Activated CD4-positive, alpha-beta T cell treated with anti-CD3 and anti-CD28 coated beads, Interleukin-2, amount 50 U/mL, for 16 hours (primary cell): ENCODE measurements at regions not wholly inside any gene's neighbourhood (a gene's known extent, or its start where the extent isn't known, plus 50 kb on each side); places are given as distances from the start of the nearest gene placed in this dataset.
A peak's percentile ranks its signal among the peaks of the same experiment; 100 is the strongest.

Experiments
- DNase-seq: peaks from one replicate; pipeline ENCODE4 v3.0.0-alpha.2; 2020

DNA sequence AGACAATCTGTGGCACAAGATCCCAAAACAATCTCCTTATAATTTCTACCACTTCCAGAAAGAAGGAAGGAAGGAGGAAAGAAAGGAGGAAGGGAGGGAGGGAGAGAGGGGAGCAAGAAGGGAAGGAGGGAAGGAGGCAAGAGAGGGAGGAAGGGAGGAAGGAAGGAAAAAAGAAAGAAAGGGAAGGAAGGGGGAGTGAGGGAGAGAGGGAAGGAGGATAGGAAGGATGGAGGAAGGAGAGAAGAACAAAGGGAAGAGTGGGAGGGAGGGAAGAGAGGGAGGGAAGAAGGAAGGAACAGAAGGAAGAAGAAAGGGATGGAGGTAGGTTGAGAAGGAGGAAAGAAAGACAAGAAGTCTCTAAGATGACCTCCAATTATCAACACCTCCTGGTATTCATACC, 185.5 kb upstream of the NFE2L3 start:
- DNase-seq = no peak

- peak; percentile 52 for DNase-seq
Observed at GRCh38 chr7:25967278-25968204, 184.5 kb upstream of the NFE2L3 start.

GRCh38 chr7:25968205-25968993, 183.6 kb upstream of the NFE2L3 start:
- DNase-seq = peak; percentile 94

DNA sequence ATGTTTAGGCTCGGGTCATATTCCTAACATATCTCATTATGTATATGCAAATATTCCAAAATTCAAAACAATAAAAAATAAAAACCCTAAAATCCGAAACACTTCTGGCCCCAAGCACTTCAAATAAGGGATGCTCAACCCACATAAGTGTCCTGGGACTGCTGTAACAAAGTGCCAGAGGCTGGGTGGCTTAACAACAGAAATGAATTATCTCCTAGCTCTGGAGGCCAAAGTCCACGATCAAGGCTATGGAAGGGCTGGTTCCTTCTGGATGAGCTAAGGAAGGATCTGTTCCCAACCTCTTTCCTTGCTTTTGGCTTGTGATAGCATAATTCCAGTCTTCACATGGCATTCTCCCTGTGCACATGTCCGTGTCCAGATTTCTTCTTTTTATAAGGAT, 181.6 kb upstream of the NFE2L3 start:
- DNase-seq = no peak

GRCh38 chr7:25970911-25971310, 181.1 kb upstream of the NFE2L3 start:
- DNase-seq = no peak

- no peak for DNase-seq
Observed at GRCh38 chr7:25976630-25977029, 175.4 kb upstream of the NFE2L3 start.

DNA sequence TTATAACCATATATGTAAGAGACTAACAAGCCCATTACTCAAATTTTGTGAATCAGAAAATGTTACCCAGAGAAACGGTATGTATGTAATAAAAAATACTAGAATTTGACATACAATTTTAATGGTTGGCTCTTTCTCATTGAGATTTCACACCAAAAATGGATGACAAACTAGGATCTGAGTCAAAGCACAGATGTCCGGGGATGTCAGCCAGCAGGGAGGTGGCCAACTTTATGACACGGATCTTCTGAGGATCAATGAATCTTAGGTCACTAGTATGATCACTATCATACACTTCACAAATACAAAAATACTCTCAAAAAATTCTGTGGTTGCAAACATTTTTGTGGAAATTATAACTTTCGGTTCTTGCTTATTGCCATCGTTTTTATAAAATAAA, 173.5 kb upstream of the NFE2L3 start:
- no peak for DNase-seq

GRCh38 chr7:25979605-25980004, 172.4 kb upstream of the NFE2L3 start:
- no peak for DNase-seq

DNA sequence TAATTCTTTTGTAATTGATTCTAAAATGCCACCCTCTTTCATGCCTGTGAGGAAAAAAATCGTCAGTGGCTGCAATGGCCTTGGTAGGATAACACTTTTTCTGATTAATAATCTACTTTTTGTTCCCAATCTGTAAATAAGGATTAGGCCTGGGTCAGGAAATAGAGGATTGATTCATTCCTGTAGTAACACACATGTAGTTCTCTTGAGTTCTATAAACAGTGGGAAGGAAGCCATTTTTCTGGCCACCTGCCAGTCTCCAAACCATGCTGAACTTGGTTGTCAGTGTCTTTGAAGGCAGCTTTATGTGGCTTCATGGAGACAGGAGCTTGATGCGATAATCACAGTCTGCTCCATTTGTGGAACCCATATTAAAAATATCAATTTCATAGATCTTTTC, 169.3 kb upstream of the NFE2L3 start:
- no peak for DNase-seq

DNA sequence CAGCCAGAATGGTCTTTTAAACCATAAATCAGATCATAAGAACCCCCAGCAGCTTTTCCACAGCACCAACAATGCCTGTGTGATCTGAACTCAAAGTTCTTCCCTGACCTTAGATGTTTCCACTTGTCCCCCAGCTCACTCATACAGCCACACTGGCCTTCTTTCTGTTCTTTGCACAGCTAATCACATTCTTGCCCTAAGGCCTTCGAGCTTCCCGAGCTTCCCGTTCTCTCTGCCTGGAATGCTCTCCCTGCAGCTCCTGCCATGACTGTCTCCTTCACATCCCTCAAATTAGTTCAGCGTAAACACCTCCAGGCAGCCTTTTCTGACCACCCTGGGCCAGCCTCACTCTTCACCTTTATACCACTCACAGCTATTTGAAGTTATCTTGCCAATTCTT, 166.8 kb upstream of the NFE2L3 start:
- DNase-seq = no peak

DNA sequence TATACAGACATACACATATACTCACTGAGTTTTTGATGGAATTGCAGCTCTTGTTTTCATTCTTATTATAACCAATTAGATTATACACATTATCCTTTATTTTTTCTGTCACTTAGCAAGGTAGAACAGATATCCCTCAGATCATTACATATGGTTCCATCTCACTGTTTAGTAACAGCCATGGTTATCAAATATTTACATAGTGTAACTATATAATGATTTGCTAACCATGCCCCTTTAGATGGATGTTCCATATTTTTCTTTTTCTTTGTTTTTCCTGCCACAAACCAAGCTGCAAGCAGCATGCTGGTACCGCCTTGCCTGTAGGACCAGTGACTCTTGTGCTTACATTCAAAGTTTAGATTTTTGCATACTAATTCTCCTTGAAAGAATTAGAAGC, 163.4 kb upstream of the NFE2L3 start:
- DNase-seq = no peak

GRCh38 chr7:25989140-25989705, 162.8 kb upstream of the NFE2L3 start:
- DNase-seq = no peak

DNA sequence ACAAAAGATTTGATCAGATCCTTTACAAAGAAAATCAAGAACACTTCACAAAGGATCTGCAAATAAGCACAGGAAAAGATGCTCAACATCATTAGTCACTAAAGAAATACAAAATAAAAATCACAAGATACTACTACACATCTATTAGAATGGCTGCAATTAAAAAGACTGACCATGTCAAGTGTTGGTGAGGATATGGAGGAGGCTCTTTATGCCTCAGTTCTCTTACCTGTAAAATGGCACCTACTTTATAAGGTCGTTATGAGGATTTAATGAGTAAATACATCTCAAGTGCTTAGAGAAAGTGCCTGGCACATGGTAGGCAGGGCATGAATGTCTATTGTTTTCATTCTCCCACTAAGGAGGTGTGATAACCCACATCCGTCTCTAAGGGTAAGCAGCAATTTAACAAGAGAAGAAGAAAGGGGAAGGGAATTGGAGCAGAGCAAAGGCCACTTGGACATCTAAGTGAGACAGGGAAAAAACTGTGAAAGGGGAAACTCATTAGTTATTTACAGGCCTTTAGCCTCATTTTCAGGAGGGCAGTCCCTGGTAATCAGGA, 157.5 kb upstream of the NFE2L3 start:
- no peak for DNase-seq

GRCh38 chr7:25995216-25995615, 156.8 kb upstream of the NFE2L3 start:
- no peak for DNase-seq

- DNase-seq = no peak
Observed at GRCh38 chr7:25996006-25996408, 156.0 kb upstream of the NFE2L3 start.

DNA sequence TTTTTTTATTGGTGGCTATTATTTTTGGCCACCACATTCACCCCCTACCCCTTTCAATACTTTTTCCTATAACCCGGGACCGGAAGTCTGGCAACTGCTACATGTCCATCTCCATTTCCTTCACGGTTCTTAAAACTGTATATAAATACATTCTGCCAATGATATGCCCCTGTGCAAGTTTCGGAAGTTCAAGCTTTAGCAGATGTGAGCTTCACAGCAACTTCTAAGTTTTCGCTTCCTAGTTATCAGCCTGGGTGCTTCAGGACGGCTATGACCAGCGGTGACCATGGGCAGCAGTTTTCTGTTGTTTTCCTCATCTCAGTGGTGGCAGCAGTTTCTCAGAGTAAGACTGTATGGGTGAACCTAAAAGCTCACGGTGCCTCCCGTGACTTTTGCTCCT, 153.5 kb upstream of the NFE2L3 start:
- DNase-seq = no peak

DNA sequence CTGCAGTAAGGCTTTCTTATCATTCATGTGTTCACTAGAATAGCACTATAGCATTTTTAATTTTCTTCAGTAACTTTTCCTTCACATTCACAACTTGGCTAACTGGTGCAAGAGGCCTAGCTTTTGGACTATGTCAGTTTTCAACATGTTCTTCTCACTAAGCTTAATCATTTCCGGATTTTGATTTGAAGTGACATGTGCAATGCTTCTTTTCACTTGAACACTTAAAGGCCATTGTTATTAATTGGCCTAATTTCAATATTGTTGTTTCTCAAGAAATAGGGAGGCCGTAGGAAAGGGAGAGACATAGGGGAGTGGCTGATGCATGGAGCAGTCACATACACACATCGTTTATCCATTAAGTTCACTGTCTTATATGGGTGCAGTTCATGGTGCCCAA, 151.2 kb upstream of the NFE2L3 start:
- DNase-seq = no peak

DNA sequence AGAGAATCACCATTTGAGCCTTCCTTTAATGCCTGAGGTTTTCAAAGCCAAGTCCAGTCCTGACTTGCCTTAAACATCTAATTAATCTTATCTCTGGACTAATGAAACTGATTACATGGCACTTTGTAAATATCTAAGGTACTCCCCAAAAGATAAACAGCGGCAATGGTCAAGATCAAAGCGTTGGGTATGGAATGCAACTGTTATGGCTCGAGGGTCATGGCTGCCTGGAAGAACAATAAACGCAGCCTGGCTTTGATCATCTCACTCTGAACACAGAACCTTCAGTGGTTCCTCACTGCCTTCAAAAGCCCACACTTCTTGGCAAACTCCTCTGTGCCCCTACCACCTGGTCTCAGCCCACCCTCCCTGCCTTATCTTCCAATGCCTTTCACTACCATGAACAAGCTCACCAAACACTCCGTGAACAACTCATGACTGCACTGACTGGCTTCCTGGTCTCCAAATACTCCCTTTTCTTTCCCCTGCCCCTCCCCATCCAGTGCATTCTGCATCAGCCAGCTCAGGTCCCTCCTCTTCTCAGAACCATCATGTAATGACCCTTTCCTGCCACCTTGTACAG, 150.2 kb upstream of the NFE2L3 start:
- no peak for DNase-seq

- no peak for DNase-seq
Observed at GRCh38 chr7:26005683-26006410, 146.2 kb upstream of the NFE2L3 start.

DNA sequence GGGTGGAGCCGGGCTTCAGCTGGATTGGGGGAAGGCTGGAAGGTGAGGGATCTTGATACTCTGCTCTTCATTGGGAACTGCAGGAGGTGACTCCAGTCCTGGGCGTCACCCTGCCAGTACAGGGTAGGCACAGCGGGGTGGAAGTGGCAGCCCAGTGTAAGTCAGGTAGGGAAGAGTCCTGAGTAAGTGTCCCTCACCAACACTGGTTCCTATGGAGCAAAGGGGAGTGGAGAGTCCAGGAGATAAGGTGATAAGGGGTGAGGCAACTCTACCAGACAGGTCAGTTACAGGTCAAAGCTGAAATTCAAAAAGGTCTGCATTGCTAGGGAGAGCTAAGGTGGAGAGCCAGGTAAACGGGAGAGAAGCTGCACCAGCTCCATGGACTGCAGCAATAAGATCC, 145.6 kb upstream of the NFE2L3 start:
- no peak for DNase-seq

DNA sequence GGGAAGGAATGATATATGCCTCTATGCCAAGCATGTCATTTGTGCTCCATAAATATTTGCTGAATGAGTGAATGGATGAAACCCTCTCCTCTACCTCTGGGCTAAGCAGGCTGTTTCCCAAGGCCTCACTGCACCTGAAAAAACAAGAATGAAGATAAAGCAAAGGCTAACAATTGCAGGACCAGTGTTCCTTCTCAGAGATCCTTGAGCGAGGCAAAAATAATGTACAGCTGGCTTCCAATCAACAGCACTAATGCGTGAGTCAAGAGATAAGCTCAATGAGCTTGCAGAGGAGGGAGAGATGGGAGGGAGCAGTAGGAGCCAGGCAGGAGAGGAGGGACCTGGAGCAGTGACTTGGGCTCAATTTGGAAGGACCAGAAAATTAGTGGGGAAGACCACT, 144.5 kb upstream of the NFE2L3 start:
- no peak for DNase-seq

DNA sequence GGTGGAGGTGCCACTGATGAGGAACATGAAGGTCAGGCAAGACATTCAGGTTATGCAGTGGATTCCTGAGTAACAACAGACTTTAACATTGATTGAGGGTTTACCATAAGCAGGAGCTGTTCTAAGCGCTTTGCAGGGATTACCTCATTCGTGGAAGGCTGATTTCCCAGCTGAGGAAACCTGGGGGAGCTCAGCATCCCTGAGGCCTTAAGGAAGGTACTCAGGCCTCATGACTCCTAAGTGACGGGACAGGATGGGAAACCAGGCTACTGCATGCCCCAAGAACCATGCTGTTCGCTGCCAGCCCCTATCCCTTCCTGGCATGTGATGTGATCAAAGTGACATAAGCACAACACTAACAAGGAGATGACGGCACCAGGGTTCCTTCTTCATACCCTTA, 143.6 kb upstream of the NFE2L3 start:
- DNase-seq = no peak
